Activated CD4-positive, alpha-beta T cell treated with anti-CD3 and anti-CD28 coated beads, Interleukin-2, amount 50 U/mL, for 16 hours (primary cell): ENCODE measurements at regions not wholly inside any gene's neighbourhood (a gene's known extent, or its start where the extent isn't known, plus 50 kb on each side); places are given as distances from the start of the nearest gene placed in this dataset.

Source experiments
- DNase-seq: peaks from one replicate; pipeline ENCODE4 v3.0.0-alpha.2; 2020

DNA sequence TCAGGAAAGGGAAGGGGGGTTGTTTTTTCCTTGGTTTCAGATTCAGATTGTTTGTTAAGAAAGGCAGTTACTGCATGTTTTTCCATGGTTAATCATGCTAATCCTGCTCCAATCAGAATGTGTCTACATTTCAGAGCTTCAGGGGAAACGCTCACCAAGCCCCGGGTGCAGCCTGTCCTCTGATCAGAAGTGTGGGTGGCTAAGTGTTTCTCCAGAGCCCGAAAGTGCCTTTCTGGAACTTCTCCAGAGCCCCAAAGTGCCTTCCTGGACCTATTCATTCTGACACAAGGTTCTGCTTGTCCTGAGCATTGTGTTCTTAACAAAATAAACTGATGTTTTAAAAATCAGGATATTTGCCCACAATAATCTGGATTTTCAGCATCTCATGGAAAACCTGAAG is 359.0 kb upstream of the ZNF521 start:
- no peak for DNase-seq

DNA sequence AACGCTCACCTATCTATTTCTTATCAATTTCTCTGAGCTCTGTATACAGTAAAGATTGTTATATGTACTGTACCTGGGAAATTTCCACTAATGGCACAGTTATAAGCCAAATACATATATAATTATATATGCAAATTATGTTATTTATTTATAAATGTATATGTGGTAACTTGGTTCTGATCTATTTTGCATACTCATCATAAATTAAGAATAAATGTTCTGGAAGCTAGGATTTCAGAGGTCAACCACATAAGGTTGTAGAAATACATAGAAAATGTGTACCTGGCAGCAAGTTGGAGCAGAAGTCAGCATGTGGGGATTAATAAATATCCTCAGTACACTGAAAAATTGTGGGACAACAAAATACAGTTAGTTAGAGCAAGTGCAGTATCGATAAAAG is 353.7 kb upstream of the ZNF521 start:
- no peak for DNase-seq

DNA sequence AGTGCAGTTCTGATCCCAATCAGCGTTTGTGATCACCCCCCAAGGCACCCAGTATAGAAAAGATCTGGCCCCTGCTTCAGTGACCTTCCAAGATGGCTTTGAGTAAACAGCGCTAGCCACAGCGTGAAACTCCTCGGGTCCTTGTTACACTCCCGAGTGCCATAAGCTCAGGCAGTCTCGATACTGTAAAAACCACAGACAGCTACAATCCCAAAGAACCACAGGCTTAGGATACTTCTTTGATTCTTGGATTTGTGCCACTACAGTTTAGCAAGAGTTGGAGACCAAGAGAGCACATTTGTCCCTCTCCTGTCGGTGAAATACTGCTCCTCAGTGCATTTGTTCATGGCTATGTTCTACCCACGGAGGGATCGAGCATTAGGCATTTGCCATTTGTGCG is 352.5 kb upstream of the ZNF521 start:
- no peak for DNase-seq

GRCh38 chr18:25704071-25704470 is 352.1 kb upstream of the ZNF521 start:
- DNase-seq, result no peak

GRCh38 chr18:25701821-25702220 is 349.9 kb upstream of the ZNF521 start:
- DNase-seq, result no peak

- DNase-seq, result no peak
These were observed 335.1 kb upstream of the ZNF521 start for GRCh38 chr18:25686960-25687500.

DNA sequence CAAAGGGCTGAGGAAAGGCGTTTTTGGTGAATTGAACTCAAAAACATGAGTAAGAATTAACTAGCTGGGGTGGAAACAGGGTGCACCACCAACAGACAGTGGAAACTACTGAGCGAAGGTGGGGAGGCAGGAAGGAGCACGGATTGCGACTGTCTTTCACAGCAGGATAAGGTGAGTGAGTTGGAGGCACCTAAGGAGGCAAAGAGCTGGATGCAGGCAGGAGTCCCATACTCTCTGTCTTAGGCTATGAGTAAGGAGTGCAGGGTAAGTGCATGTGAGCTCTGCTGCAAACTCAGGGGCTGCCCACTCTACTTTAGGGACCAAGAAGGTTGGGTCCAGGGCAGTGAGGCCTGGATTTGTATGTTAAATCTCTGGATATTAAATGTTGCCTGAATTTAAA is 333.1 kb upstream of the ZNF521 start:
- DNase-seq, result no peak

DNA sequence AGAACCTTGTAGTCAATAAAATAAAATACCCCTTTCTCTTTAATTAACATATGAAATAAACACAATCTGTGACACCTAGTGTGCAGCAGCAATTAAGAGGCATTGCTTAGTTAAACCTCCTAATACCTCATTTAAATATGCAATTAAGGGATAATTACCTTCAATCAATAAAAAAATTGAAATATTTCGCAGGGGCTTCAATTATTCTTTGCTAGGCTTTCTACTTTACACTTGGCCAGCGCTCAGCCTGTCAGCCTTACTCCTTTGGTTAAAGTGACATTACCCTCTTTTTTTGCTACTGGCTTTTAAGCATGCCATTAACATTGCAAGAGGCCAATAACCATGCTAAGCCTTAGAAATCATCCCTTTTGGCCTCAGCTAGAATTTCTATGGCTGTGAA is 327.5 kb upstream of the ZNF521 start:
- DNase-seq, result no peak

DNA sequence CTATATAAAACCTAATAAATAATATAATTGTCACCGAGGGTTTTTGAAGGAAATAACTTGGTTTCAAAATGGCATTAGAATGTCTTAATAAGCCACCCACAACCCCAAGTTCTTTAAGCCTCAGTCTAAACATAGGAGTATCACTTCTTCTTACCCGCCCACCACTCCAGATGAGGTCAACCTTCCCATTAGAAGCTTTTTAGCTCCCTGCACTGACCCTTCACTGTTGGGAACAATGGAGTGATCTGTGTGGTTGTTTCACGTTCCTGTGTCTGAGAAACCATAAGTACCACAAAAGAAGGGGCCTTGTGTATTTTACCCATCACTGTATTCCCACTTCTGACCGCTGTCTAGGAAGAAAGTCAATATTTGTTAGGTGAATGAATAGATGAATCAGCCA is 326.3 kb upstream of the ZNF521 start:
- no peak for DNase-seq

GRCh38 chr18:25675123-25675850 is 323.3 kb upstream of the ZNF521 start:
- no peak for DNase-seq

DNA sequence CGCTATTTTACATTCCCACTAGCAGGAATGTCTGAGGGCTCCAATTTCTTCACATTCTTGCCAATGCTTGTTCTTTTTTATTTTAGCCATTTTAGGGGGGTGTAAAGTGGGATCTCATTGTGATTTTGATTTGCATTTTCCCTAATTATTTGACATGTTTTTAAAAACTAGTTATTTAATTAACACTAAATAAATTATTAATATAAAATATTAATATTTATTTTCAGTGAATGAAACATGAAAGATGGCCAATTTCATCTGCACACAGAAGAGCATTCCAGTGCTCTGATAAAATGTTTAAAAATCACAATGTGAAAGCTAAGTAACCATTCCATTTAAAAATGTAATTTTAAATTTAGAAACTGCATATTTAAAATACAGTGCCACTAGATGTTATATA is 322.2 kb upstream of the ZNF521 start:
- DNase-seq, result no peak

DNA sequence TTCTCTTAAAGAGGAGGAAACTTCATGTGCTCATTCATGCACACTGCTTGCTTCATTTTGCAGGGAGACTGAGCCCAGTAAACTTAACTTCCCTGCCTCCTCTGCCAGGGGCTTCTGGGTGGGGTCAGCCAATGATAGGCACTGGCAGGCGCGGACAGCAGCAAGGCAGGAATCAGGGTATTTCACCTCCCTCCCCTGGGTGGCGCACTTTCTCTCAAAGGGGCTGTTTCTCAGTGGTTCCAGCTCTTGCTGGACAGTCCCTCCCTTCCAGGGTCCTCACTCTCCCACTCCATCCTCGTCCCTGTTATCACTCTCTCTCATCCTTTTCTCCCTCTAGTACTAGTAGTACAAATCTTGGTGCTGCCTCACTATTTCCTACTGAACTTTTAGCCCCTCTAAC is 320.5 kb upstream of the ZNF521 start:
- no peak for DNase-seq

GRCh38 chr18:25669741-25670140 is 317.8 kb upstream of the ZNF521 start:
- DNase-seq, result no peak

GRCh38 chr18:25662272-25662671 is 310.3 kb upstream of the ZNF521 start:
- no peak for DNase-seq

GRCh38 chr18:25661831-25662230 is 309.9 kb upstream of the ZNF521 start:
- DNase-seq, result no peak

GRCh38 chr18:25659541-25659940 is 307.6 kb upstream of the ZNF521 start:
- no peak for DNase-seq

GRCh38 chr18:25658476-25658875 is 306.5 kb upstream of the ZNF521 start:
- DNase-seq, result no peak

DNA sequence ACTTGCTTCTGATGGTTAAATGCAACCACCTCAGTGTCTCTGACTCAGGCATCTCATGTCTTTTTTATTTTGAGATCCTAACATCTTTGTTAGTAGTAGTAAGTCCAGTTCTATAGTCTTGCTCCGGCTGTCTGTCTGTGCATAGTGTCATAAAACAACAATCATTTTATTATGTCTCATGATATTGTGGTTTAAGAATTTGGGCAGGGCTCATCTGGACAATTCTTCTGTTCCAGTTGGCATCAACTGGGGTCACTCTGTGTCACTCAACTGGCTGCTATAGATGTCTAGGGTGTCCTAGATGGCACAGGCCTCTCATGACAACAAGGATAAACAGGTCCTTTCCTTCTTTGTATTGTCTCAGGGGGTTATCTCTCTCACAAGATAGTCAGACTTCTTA is 299.6 kb upstream of the ZNF521 start:
- DNase-seq, result no peak

GRCh38 chr18:25650201-25650941 is 298.4 kb upstream of the ZNF521 start:
- DNase-seq, result no peak

DNA sequence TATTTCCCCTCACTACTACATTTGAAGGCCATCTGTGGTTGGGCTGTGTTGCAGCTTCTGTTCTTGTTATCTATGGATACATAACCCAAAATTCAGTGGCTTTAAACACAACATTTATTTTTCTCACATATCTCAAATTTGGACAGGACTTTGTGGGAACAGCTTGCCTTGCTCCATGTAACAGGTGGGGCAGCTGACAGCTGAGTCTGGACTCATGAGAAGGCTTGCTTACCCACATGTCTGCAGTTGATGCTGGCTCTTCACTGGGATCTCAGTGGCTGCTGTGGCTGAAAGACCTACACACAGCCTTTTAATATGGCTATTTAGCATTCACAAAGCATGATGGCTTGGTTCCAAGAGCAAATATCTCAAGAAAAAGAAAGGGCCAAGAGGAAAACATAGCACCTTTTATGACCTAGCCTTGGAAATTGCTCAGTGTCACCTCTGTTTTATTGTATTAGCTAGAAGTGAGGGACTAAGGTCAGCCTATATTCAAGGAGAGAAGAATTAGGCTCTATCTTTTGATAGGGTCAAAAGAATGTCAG is 296.8 kb upstream of the ZNF521 start:
- no peak for DNase-seq

GRCh38 chr18:25647404-25647803 is 295.4 kb upstream of the ZNF521 start:
- no peak for DNase-seq

- no peak for DNase-seq
These were observed 295.0 kb upstream of the ZNF521 start for GRCh38 chr18:25646971-25647370.

- no peak for DNase-seq
These were observed 287.6 kb upstream of the ZNF521 start for GRCh38 chr18:25639596-25639995.

DNA sequence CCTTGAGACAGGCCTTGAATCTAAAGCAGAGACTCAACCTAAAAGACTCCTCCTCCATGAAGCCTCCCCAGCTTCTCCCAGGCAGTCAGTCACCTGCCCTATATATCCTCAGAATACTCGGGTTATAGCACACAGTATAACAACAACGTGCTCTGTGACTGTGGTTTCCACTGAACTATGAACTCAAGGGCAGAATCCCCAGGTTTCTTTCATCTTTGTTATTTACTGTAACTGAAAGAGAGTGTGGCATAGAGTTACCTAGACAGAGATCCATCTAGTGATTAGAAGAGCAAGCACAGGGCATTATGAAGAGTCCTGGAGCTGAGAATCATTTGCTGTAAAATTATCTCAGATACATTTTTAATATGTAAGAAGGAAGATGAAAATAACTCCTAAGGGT is 281.6 kb upstream of the ZNF521 start:
- no peak for DNase-seq
